SU-DHL-6 (cell line): ENCODE measurements at regions not wholly inside any gene's neighbourhood (a gene's known extent, or its start where the extent isn't known, plus 50 kb on each side); places are given as distances from the start of the nearest gene placed in this dataset.

Experiments used
- EZH2phosphoT487 ChIP-seq: fragments of 200-600 bp; sonication (generic), shearing (Covaris generic); conservative IDR thresholded peaks from 2 replicates; pipeline ENCODE4 v1.6.1; 2018; ENCODE audit warnings: mild to moderate bottlenecking, antibody characterized with exemption, low read length, moderate library complexity, mixed read lengths
- TF ChIP-seq, protein P1 (sequence below): fragments of 200-600 bp; sonication (generic); IDR thresholded peaks from one replicate; pipeline ENCODE4 v1.5.1; 2017; ENCODE audit warnings: antibody characterized with exemption, mild to moderate bottlenecking, low read length, moderate library complexity; ENCODE audit not compliant: insufficient read depth, poor library complexity, severe bottlenecking

DNA sequence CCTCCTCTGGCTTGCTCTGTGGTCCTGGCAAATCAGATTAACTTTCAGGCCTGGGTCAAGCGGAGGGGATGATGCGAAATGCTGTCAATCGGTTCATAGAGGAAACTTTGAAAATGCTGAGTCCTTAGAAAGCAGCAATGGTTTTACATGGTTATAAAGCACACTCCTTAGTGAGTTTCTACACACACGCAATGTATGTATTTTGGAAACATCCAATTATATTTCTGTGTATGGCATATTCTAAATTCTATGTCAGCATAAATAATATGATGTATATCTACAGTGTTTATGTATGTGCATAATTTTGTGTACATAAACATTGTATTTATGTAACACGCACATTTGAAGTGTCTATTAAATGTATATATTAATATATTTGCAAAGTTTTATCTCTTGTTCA, 118.0 kb upstream of the ARID2 start:
- TF ChIP-seq, protein P1, sequence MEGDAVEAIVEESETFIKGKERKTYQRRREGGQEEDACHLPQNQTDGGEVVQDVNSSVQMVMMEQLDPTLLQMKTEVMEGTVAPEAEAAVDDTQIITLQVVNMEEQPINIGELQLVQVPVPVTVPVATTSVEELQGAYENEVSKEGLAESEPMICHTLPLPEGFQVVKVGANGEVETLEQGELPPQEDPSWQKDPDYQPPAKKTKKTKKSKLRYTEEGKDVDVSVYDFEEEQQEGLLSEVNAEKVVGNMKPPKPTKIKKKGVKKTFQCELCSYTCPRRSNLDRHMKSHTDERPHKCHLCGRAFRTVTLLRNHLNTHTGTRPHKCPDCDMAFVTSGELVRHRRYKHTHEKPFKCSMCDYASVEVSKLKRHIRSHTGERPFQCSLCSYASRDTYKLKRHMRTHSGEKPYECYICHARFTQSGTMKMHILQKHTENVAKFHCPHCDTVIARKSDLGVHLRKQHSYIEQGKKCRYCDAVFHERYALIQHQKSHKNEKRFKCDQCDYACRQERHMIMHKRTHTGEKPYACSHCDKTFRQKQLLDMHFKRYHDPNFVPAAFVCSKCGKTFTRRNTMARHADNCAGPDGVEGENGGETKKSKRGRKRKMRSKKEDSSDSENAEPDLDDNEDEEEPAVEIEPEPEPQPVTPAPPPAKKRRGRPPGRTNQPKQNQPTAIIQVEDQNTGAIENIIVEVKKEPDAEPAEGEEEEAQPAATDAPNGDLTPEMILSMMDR, result no peak
- no peak for TF ChIP-seq EZH2phosphoT487
